HG02938 (cell line): ENCODE measurements at regions not wholly inside any gene's neighbourhood (a gene's known extent, or its start where the extent isn't known, plus 50 kb on each side); places are given as distances from the start of the nearest gene placed in this dataset.
A peak's percentile ranks its signal among the peaks of the same experiment; 100 is the strongest.
"Not testable (repeated sequence)": the region's sequence is repeated elsewhere in the genome, so short reads cannot be mapped to it uniquely, and the experiment has no call there.

Source experiments
- ATAC-seq: cut with Tn5 transposase; IDR thresholded peaks from one replicate; pipeline ENCODE4 v1.9.1; 2021; ENCODE audit warnings: mild to moderate bottlenecking, moderate library complexity; ENCODE audit not compliant: unreplicated experiment

DNA sequence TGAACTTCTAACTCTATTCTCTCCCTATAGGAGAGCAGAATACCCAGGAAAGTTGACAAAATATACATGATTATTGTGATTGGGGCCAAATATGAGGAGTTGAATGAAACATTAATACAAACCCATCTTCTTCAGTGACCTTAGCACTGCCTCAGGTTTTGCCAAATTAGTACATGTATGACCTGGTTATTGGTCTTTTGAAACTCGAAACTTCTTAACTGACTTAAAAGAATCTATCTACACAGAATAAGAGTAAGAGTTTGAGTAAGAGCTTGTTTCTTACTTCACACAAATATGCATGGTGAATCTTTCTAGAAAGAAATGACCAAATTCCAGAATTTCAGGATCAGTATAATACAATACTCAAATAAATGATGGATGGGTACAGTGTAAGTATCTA, 213.0 kb upstream of the GK2 start:
- no peak for ATAC-seq

DNA sequence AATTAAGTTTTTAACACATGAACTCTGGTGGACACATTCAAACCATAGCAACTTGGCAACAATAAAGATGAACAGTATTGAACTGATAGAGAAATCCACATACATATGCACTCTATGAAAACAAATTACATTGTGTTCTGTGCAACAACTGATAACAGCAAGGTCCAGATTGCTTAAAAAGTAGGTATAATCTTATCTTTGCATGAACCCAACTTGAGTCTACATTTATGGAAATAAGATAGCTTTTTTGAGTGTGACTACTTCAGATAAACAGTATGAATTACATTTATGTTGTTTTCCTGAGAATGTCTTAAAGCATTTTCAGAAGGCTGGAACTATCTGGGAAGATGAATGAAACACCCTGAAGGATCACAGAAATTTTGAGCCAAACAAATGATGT, 212.6 kb upstream of the GK2 start:
- ATAC-seq = no peak

DNA sequence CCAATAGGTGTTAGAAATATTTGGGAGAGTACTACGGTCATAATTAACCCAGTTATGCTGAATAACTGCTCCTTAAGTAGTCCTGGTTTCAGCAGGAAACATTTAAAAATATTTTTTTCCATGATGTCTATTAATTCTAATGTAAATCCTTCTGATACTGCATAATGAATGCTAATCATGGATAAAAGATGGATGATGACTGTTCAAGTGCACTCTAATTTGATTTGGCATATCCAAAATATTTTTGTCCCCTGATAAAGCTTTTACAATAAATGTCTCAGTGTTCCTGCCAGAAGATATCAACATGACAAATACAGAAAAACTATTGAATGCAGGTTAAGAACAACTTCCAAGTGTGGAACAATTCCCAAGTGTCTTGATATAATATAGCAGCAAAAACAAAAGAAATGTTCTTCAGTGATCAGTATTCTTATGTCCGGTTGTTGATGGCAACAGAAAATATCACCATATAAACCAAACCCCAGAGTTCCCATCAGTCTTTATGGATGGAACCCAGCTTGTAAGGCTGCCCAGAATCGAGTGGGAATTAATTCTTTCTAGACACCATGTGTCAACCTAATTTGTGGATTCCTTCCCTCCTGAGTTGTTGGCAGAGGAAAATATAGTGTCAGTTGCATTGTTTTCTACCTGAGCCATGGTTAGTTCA, 205.4 kb upstream of the GK2 start:
- no peak for ATAC-seq

- no peak for ATAC-seq
Measured at GRCh38 chr4:79611026-79611425, 203.0 kb upstream of the GK2 start.

GRCh38 chr4:79609817-79610216, 201.8 kb upstream of the GK2 start:
- no peak for ATAC-seq

- no peak for ATAC-seq
Measured at GRCh38 chr4:79607979-79608378, 200.0 kb upstream of the GK2 start.

- peak; percentile 6 for ATAC-seq
Measured at GRCh38 chr4:79604152-79604551, 196.1 kb upstream of the GK2 start.

DNA sequence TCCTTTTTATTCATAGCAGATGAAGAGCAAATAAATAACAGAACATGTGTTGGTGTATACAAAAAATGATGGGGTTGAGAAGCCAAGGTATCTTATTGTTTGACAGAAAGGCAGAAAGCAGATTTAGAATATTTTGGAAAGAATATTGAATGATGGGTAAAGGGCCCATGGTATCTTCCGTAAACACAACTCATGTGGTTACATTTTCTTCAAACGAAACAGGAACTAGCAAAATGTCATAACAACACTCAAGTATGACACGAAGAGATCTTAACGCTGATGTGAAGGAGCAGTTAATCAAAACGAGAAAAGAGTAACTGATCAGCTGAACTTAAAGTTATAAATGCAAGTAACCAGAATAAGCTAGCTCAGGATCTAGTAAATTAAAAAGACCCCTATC, 195.7 kb upstream of the GK2 start:
- ATAC-seq = peak; percentile 84

DNA sequence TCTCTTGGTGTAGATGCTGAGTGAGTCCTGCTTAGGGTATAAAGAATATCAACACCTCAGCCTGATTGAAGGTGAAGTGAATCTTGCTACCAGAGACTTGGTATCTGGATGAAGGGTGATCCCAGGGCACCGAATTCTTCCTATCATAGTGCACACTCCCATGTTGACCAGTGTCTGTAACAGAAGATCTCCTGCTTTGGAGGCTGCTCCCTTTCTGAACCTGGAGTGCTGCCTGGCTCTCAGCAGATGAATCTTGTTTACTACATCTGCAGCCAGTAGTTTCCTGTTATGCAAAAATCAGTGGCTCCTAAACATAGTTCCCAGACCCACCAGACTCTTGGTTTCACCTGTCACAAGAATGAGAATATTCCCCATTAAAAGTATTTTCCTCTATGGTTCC, 191.7 kb upstream of the GK2 start:
- no peak for ATAC-seq

DNA sequence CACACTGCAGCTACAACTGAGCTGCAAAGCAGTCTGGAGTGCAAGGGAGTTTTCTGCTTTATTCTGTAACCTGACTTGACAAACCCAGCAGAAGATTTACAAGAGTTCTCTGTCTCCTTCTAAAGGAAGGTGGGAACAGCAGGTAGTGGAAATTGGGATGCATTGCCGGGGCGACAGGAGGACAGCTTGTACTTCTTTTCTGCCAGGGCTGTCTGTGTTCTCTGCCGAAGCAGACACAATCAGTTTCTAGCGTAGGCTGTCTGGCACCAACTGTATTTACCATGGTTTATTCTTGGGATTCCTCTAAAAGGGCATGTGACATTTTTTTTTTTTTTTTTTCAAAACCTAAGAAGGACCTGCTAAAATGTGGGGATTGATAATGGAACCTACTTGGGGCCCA, 190.8 kb upstream of the GK2 start:
- no peak for ATAC-seq

DNA sequence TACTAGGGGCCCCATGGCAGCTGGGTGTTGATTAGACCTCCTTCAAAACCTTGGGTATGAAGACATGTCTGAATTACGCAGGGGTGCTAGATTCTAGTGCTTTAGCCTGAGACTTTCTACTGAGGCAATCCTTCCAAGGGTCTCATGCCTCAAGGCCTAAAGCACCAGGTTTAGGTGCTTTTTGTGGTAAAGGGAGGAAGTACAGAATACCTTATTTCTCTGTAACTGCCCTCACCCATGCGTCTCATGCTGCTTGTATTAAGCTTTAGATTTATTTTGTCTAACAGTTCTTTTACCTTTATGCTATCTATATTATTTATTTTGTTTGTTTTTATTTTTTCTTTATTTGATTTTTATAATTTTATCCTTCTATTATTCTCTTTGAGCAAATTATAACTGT, 190.2 kb upstream of the GK2 start:
- no peak for ATAC-seq

DNA sequence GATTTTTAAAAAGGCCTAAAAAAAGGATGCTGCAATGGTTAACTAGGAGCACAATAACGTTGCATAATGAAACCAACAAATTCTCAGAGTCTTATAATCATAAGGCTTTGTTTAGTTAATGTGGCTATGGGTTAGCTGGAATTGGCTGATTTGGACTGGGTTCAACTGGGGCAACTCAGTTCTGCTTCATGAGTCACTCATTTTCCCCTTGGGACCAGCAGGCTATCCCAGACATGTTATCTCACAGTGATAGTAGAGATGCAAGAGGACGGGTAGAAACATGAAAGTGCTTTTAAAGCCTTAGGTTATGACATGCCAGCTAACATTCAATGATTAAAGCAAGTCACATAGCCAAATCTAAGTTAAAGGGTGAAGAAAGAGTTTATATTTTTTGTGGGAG, 189.2 kb upstream of the GK2 start:
- ATAC-seq = no peak

DNA sequence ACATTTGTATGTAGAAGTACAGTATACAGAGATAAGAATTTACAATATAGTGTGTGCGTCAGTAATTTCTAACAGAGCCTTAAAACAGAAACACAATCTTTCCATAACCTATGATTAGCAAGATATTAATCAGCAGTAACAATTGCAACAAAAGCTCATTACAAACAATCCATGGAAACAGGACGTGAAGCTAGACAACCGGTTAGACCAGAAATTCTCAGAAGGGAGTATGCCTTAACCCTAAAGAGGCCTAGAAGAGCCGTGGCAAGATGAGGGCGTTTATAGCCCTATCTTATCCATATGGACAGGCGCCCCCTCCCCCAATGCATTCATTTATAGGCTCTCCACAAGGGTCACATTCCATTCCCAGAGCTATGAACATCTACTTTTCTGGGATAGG, 184.2 kb upstream of the GK2 start:
- not testable (repeated sequence) for ATAC-seq

GRCh38 chr4:79588679-79589078, 180.7 kb upstream of the GK2 start:
- ATAC-seq = no peak

GRCh38 chr4:79587207-79587606, 179.2 kb upstream of the GK2 start:
- ATAC-seq = not testable (repeated sequence)

GRCh38 chr4:79585834-79586233, 177.8 kb upstream of the GK2 start:
- ATAC-seq = no peak

DNA sequence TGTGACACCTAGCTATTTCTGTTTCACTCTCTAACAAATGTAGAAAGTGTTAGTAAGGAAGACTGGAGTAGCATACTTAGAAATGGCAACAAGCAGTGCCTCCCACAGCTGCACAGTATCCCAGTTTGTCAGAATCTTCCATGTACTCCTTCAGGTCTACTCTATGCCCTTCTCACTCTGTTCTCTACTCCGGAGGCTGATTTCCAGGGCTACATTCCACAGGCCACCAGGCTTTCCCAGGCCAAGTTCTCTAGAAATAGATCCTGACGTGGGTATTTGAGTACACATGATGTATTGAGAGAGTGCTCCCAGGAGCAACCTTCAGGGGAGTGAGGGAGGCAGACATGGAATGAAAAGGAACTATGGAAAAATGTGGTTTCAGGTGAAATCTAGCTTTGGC, 177.3 kb upstream of the GK2 start:
- no peak for ATAC-seq

DNA sequence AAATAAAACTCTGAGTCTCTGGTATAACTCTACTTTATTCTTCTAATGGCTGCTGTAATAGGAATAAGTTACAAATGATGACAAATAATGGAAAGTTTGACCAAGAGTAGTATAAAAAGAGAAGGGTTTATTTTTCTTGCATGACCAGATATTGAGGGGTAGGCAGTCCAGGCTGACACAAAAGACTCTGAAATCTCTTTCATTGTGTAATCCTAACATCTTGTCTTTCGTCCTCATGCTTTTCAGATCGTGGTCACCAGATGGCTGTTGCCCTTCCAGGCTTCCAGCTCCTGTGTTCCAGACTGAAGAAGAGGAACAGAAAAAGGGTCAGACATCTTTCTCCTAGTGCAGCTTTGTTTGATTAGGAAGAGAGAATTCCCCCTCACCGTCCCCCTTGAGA, 176.9 kb upstream of the GK2 start:
- ATAC-seq = no peak

- no peak for ATAC-seq
Measured at GRCh38 chr4:79584352-79584751, 176.3 kb upstream of the GK2 start.

DNA sequence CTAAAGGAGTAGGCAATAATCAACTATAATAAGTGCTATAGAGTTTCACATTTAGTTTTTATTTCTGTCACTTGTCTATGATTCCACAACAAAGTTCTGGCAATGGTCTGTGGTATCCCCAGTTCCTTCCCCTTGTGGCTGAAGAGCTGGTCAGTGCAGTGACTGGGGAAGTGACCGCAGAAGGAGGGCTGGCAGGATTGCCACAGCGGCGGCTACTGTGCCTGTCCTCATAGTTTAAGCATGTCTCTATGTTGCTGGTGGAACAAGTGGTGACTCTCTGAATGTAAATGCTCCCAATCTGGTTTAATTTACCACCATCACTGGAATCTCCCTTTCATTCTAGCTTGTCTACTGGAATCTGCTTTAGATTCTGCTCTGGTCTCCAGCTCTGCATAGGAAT, 170.6 kb upstream of the GK2 start:
- no peak for ATAC-seq

DNA sequence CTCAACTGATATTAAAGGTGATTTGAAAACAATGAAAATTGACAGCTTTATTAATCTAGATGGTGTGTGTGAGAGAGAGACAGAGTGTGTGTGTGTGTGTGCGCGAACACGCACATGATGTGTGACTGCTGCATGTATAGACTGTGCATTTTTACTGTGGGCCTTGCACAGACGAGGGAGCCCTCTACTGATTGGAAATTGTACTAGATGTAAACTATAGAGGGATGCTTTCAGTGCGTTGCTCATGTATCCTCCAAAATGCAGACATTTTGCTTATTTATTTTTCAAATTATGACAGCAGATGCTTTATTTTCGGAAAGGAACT, 168.4 kb upstream of the GK2 start:
- ATAC-seq = no peak

DNA sequence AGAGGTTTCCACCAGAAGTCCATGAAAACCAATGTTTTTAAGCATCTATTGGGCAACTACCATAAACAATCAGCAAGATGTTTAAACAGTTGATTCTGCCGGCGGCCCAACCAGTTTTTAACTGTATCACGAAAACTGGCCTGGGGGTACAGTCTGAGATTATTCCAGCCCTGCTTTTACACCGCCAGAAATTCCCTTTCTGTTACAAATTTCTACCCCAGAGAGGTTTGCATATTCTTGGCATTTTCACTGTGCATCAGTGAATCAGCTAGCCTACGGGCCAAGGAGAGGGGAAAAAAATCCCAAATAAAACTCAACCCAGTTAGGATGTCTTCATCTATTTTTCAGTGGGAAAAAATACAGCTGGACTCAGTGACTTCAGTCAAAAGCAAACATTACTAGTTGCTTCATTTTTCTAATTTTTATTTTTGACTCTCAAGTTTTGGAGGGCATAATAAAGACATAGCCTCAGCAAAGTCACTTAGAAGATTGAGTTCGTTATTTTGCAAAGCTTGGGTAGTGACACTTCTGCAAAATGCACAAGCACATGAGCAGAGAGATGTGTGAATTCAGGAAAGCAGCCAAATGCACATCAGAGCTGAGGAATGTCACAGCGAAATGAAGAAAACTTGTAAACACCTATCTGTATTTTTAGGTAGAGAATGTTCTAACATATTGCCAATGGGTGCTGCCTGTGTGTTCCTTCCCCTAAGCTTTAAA, 167.8 kb upstream of the GK2 start:
- no peak for ATAC-seq
